Dermis blood vessel endothelial cell (primary cell): ENCODE measurements at regions not wholly inside any gene's neighbourhood (a gene's known extent, or its start where the extent isn't known, plus 50 kb on each side); places are given as distances from the start of the nearest gene placed in this dataset.

ENCODE experiments used
- DNase-seq: peaks from one replicate; pipeline ENCODE4 v3.0.0; 2010

GRCh38 chr10:107649249-107649648 is 484.7 kb upstream of the SORCS1 start:
- DNase-seq, result no peak

- DNase-seq, result no peak
Observed at GRCh38 chr10:107647462-107647861, 483.0 kb upstream of the SORCS1 start.

- no peak for DNase-seq
Observed at GRCh38 chr10:107631876-107632275, 467.4 kb upstream of the SORCS1 start.

- DNase-seq, result no peak
Observed at GRCh38 chr10:107626862-107627261, 462.4 kb upstream of the SORCS1 start.

- no peak for DNase-seq
Observed at GRCh38 chr10:107623292-107623691, 458.8 kb upstream of the SORCS1 start.

GRCh38 chr10:107619139-107619538 is 454.6 kb upstream of the SORCS1 start:
- no peak for DNase-seq

GRCh38 chr10:107618504-107618994 is 454.0 kb upstream of the SORCS1 start:
- no peak for DNase-seq

GRCh38 chr10:107616463-107617410 is 452.2 kb upstream of the SORCS1 start:
- no peak for DNase-seq

GRCh38 chr10:107616031-107616430 is 451.5 kb upstream of the SORCS1 start:
- DNase-seq, result no peak

GRCh38 chr10:107614939-107615685 is 450.6 kb upstream of the SORCS1 start:
- DNase-seq, result no peak

- no peak for DNase-seq
Observed at GRCh38 chr10:107611115-107611514, 446.6 kb upstream of the SORCS1 start.

- no peak for DNase-seq
Observed at GRCh38 chr10:107589081-107589480, 424.6 kb upstream of the SORCS1 start.

- DNase-seq, result no peak
Observed at GRCh38 chr10:107585630-107586029, 421.1 kb upstream of the SORCS1 start.

- DNase-seq, result no peak
Observed at GRCh38 chr10:107583974-107584373, 419.5 kb upstream of the SORCS1 start.

GRCh38 chr10:107579970-107580369 is 415.5 kb upstream of the SORCS1 start:
- no peak for DNase-seq

GRCh38 chr10:107577221-107577620 is 412.7 kb upstream of the SORCS1 start:
- no peak for DNase-seq

- no peak for DNase-seq
Observed at GRCh38 chr10:107576746-107577145, 412.2 kb upstream of the SORCS1 start.

- no peak for DNase-seq
Observed at GRCh38 chr10:107565014-107565413, 400.5 kb upstream of the SORCS1 start.

GRCh38 chr10:107561136-107561650 is 396.7 kb upstream of the SORCS1 start:
- no peak for DNase-seq

- DNase-seq, result no peak
Observed at GRCh38 chr10:107557916-107558315, 393.4 kb upstream of the SORCS1 start.

GRCh38 chr10:107554333-107554732 is 389.8 kb upstream of the SORCS1 start:
- no peak for DNase-seq

- no peak for DNase-seq
Observed at GRCh38 chr10:107553470-107553869, 389.0 kb upstream of the SORCS1 start.

GRCh38 chr10:107552963-107553362 is 388.5 kb upstream of the SORCS1 start:
- DNase-seq, result no peak
